Lung (tissue), 11 donors: ENCODE measurements at regions not wholly inside any gene's neighbourhood (a gene's known extent, or its start where the extent isn't known, plus 50 kb on each side); places are given as distances from the start of the nearest gene placed in this dataset.

ENCODE experiments used
- ATAC-seq: fragments of 200-7000 bp; cut with Tn5 transposase; one replicate; pipeline ENCODE4 v1.9.1; 2020; ENCODE audit warnings: moderate number of reproducible peaks; ENCODE audit not compliant: insufficient read depth, low FRiP score
- DNase-seq, 3 donors: peaks; one replicate each; pipeline ENCODE4 v3.0.0-alpha.2; 2013 to 2017
- H3K27ac ChIP-seq, 2 donors: one replicate each; pipeline ENCODE4 v1.5.1; 2013; ENCODE audit warnings: mild to moderate bottlenecking in 2 of 2, moderate library complexity in 2 of 2, control low read depth in 1 of 2, inconsistent platforms in 1 of 2, low read depth in 1 of 2, low read length in 1 of 2
- H3K27me3 ChIP-seq, 3 donors: one replicate each; pipeline ENCODE4 v1.5.1; 2013; ENCODE audit warnings: low read length in 2 of 3; ENCODE audit not compliant: control insufficient read depth in 3 of 3, insufficient read depth in 3 of 3
- H3K36me3 ChIP-seq, 4 donors: one replicate each; pipeline ENCODE4 v1.5.1; 2013; ENCODE audit warnings: low read length in 4 of 4, mild to moderate bottlenecking in 1 of 4, moderate library complexity in 1 of 4; ENCODE audit not compliant: control insufficient read depth in 4 of 4, insufficient read depth in 4 of 4
- H3K4me1 ChIP-seq, 5 donors: one replicate each; pipeline ENCODE4 v1.5.1; 2013; ENCODE audit warnings: low read length in 5 of 5, mild to moderate bottlenecking in 2 of 5, moderate library complexity in 1 of 5; ENCODE audit not compliant: control insufficient read depth in 5 of 5, insufficient read depth in 5 of 5
- H3K4me3 ChIP-seq: one replicate; pipeline ENCODE4 v1.5.1; 2013; ENCODE audit warnings: mild to moderate bottlenecking, control low read depth, moderate library complexity
- H3K9ac ChIP-seq, 2 donors: one replicate each; pipeline ENCODE4 v1.5.1; 2013; ENCODE audit warnings: low read length in 2 of 2, control low read depth in 1 of 2; ENCODE audit not compliant: insufficient read depth in 1 of 2
- H3K9me3 ChIP-seq, 4 donors: one replicate each; pipeline ENCODE4 v1.5.1; 2013; ENCODE audit warnings: low read length in 3 of 4, mild to moderate bottlenecking in 1 of 4, moderate library complexity in 1 of 4; ENCODE audit not compliant: control insufficient read depth in 4 of 4, insufficient read depth in 3 of 4
- CTCF ChIP-seq: IDR thresholded peaks from 2 replicates; pipeline ENCODE4 v1.5.1; 2012; ENCODE audit warnings: mild to moderate bottlenecking; ENCODE audit errors: control extremely low read depth, extremely low read depth
- WGBS, 2 donors: extraction: QIAGEN DNeasy Blood & Tissue Kit; methylation state at CpG; one replicate each; pipeline ENCODE4 v1.1.7; 2013; 5-methylcytosine and 5-hydroxymethylcytosine counted together
- donor health status: control.
- donor health status: control.
- donor health status: Bipolar disorder and iron deficiency.
- donor health status: healthy.
- donor health status: DM: yes; HTN: yes; CAD: no.

DNA sequence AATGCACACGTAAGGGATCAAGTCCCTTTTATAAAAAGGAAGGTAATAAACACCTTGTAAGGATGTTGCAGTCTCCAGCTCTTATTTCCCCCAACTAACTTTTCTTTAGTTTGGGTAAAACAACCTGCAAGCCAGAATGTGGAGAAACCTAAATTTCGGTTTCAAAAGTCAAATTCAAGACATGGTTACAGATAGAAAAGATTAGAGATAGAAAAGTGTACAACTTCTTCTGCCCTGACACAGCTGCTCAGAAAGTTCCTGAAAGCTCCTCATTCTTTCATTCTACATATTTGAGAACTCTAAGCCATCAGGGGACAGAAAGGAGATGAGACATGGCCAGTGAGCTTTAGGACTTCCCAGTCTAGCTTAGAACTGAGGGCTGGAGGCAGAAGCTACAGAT, 574.9 kb downstream of the DIPK2A start:
- H3K36me3 ChIP-seq: no peaks in the 10 kb centered on the region
- WGBS, 2 donors: 81 to 85% methylated on average over 2 of the region's 2 CpGs
- H3K27me3 ChIP-seq: no peaks in the 10 kb centered on the region
- no peak overlapping the region for H3K27ac ChIP-seq
- no peak overlapping the region for H3K4me3 ChIP-seq
- no peak overlapping the region for H3K9ac ChIP-seq
- no peak for ATAC-seq
- peaks cover 0 to 12% (median 0%) of the 10 kb centered on the region in 5 donors for H3K4me1 ChIP-seq
- no peak for TF ChIP-seq CTCF
- DNase-seq: no peak
- no peaks in the 10 kb centered on the region for H3K9me3 ChIP-seq

DNA sequence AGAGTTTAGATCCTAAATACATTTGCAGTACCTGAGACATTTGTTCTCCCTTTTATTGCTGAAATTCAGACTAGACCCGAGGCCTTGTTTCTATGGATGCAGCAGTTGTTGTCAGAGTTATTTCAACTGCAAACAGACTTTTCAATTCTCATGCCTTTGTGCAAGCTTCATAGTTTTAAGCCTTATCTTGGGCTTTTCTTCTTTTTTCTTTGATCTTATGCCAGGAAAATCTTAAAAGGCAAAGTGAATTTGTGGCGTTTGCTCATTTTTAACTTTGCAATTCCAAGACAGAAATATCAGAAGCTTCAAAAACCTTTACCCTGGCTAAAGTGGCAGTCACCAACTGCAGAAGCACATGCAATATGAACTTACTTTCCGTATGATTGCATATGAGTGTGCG, 576.7 kb downstream of the DIPK2A start:
- Histone ChIP-seq H3K36me3 (no peaks in the 10 kb centered on the region), H3K9me3 (no peaks in the 10 kb centered on the region), H3K4me1 (peaks cover 0 to 12% (median 0%) of the 10 kb centered on the region in 5 donors), H3K4me3 (no peak overlapping the region), H3K27me3 (no peaks in the 10 kb centered on the region), H3K9ac (no peak overlapping the region), H3K27ac (no peak overlapping the region)
- WGBS, 2 donors: 73 to 79% methylated on average over 4 of the region's 4 CpGs
- DNase-seq (peak in 2 of 3 donors; percentile 63 to 66), ATAC-seq (no peak)
- TF ChIP-seq CTCF: no peak

- Histone ChIP-seq H3K4me1 (peaks cover 0 to 12% (median 0%) of the 10 kb centered on the region in 5 donors), H3K27me3 (no peaks in the 10 kb centered on the region), H3K4me3 (no peak overlapping the region), H3K9me3 (no peaks in the 10 kb centered on the region), H3K9ac (no peak overlapping the region), H3K36me3 (no peaks in the 10 kb centered on the region), H3K27ac (no peak overlapping the region)
- DNase-seq: no peak
- 81 to 85% methylated on average over 1 of the region's 1 CpG for WGBS, 2 donors
- TF ChIP-seq CTCF: no peak
- no peak for ATAC-seq
Observed at GRCh38 chr3:144549166-144549565, 577.5 kb downstream of the DIPK2A start.

- Histone ChIP-seq H3K27me3 (no peaks in the 10 kb centered on the region), H3K4me1 (peaks cover 0 to 9% (median 0%) of the 10 kb centered on the region in 5 donors), H3K36me3 (no peaks in the 10 kb centered on the region), H3K4me3 (no peak overlapping the region), H3K27ac (no peak overlapping the region), H3K9me3 (no peaks in the 10 kb centered on the region), H3K9ac (no peak overlapping the region)
- 52 to 85% methylated on average over 3 of the region's 3 CpGs for WGBS, 2 donors
- TF ChIP-seq CTCF: no peak
- no peak for DNase-seq
- no peak for ATAC-seq
Observed at GRCh38 chr3:144552346-144553057, 580.9 kb downstream of the DIPK2A start.
